ENCODE measurements at regions not wholly inside any gene's neighbourhood (a gene's known extent, or its start where the extent isn't known, plus 50 kb on each side); places are given as distances from the start of the nearest gene placed in this dataset.

GRCh38 chr15:79208179-79208578, 74.3 kb upstream of the ANKRD34C start:
- no peak for TF ChIP-seq POLR2A (IDR thresholded peaks at IDR 0.05)
- TF ChIP-seq CTCF (IDR thresholded peaks at IDR 0.05): no peak
- Histone ChIP-seq H3K27ac (no peak overlapping the region), H3K4me3 (no peak overlapping the region), H3K9me3 (no peaks in the 10 kb centered on the region), H3K27me3 (peaks cover 0 to 10% of the 10 kb centered on the region in 2 donors), H3K36me3 (no peaks in the 10 kb centered on the region), H3K4me1 (no peaks in the 10 kb centered on the region)
- DNase-seq: no peak
- intact Hi-C loops (cut with DNase I; ENCODE audit: low total_unique reads): no loop called here

GRCh38 chr15:79206940-79207339, 75.6 kb upstream of the ANKRD34C start:
- Histone ChIP-seq H3K36me3 (no peaks in the 10 kb centered on the region), H3K27ac (no peak overlapping the region), H3K4me3 (no peak overlapping the region), H3K9me3 (no peaks in the 10 kb centered on the region), H3K4me1 (no peaks in the 10 kb centered on the region), H3K27me3 (peaks cover 0 to 10% of the 10 kb centered on the region in 2 donors)
- TF ChIP-seq CTCF (IDR thresholded peaks at IDR 0.05): no peak
- TF ChIP-seq POLR2A (IDR thresholded peaks at IDR 0.05): no peak
- no peak for DNase-seq
- intact Hi-C loops (cut with DNase I; ENCODE audit: low total_unique reads): no loop called here

GRCh38 chr15:79204886-79205675, 77.4 kb upstream of the ANKRD34C start:
- DNase-seq: no peak
- H3K27ac ChIP-seq: no peak overlapping the region
- H3K27me3 ChIP-seq: peaks cover 0 to 5% of the 10 kb centered on the region in 2 donors
- H3K4me1 ChIP-seq: no peaks in the 10 kb centered on the region
- no peaks in the 10 kb centered on the region for H3K9me3 ChIP-seq
- TF ChIP-seq POLR2A (IDR thresholded peaks at IDR 0.05) (no peak), CTCF (IDR thresholded peaks at IDR 0.05) (no peak)
- intact Hi-C loops (cut with DNase I; ENCODE audit: low total_unique reads): no loop called here
- no peak overlapping the region for H3K4me3 ChIP-seq
- no peaks in the 10 kb centered on the region for H3K36me3 ChIP-seq

- no peaks in the 10 kb centered on the region for H3K4me1 ChIP-seq
- H3K36me3 ChIP-seq: no peaks in the 10 kb centered on the region
- no peaks in the 10 kb centered on the region for H3K9me3 ChIP-seq
- intact Hi-C loops (cut with DNase I; ENCODE audit: low total_unique reads): no loop called here
- no peaks in the 10 kb centered on the region for H3K27me3 ChIP-seq
- no peak for DNase-seq
- H3K27ac ChIP-seq: no peak overlapping the region
- TF ChIP-seq POLR2A (IDR thresholded peaks at IDR 0.05) (no peak), CTCF (IDR thresholded peaks at IDR 0.05) (no peak)
- no peak overlapping the region for H3K4me3 ChIP-seq
These were observed 84.1 kb upstream of the ANKRD34C start for GRCh38 chr15:79198461-79198860.

- no peak for TF ChIP-seq POLR2A (IDR thresholded peaks at IDR 0.05)
- no peak for TF ChIP-seq CTCF (IDR thresholded peaks at IDR 0.05)
- intact Hi-C loops (cut with DNase I; ENCODE audit: low total_unique reads): no loop called here
These were observed 85.2 kb upstream of the ANKRD34C start for GRCh38 chr15:79197285-79197684.

More at GRCh38 chr15:79197285-79197684, 85.2 kb upstream of the ANKRD34C start:
- Histone ChIP-seq H3K4me3 (no peak overlapping the region), H3K4me1 (no peaks in the 10 kb centered on the region), H3K36me3 (no peaks in the 10 kb centered on the region), H3K27me3 (no peaks in the 10 kb centered on the region), H3K27ac (no peak overlapping the region), H3K9me3 (no peaks in the 10 kb centered on the region)
- no peak for DNase-seq

Data from uterus (tissue), 3 donors.